HEK293 (cell line): ENCODE measurements at regions not wholly inside any gene's neighbourhood (a gene's known extent, or its start where the extent isn't known, plus 50 kb on each side); places are given as distances from the start of the nearest gene placed in this dataset.

ENCODE experiments used
- MZF1 ChIP-seq: fragments of 450-650 bp; formaldehyde crosslinking; IDR thresholded peaks from 2 replicates; pipeline ENCODE4 v1.5.1; 2017; ENCODE audit warnings: missing biosample characterization, missing genetic modification characterization, borderline replicate concordance
- ZBTB1 ChIP-seq: fragments of 450-650 bp; formaldehyde crosslinking; IDR thresholded peaks from 2 replicates; pipeline ENCODE4 v1.5.1; 2016; ENCODE audit warnings: missing biosample characterization, missing genetic modification characterization
- ZNF169 ChIP-seq: fragments of 450-650 bp; formaldehyde crosslinking; IDR thresholded peaks from 2 replicates; pipeline ENCODE4 v1.5.1; 2016; ENCODE audit warnings: missing biosample characterization, missing genetic modification characterization
- ZNF350 ChIP-seq: fragments of 450-650 bp; formaldehyde crosslinking; IDR thresholded peaks from 2 replicates; pipeline ENCODE4 v1.5.0; 2017; ENCODE audit warnings: missing biosample characterization, mild to moderate bottlenecking, missing genetic modification characterization

DNA sequence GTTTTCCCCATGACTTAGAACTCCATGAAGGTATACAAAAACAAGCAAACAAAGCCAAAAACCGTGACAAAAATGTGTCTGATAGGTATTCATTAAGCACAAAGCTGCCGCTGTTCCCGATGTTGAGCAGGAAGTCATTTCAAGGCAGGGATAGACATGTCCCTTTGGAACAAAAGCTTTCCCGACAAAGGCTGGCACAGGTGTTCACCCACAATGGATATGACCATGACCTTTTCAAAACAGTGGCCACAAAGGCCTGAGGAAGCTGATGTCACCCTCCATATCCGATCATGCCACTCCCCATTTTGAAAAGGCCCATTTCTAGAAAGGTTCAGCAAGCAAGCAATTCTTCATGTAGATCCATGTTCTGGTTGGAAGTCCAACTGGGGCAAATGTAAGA, 279.1 kb downstream of the BTG1 start:
- TF ChIP-seq MZF1, result no peak
- TF ChIP-seq ZNF169 (tag by site-specific recombination), result no peak
- TF ChIP-seq ZBTB1, result no peak
- no peak for TF ChIP-seq ZNF350 (tag by site-specific recombination)
